ENCODE measurements at regions not wholly inside any gene's neighbourhood (a gene's known extent, or its start where the extent isn't known, plus 50 kb on each side); places are given as distances from the start of the nearest gene placed in this dataset.
"Not testable (repeated sequence)": the region's sequence is repeated elsewhere in the genome, so short reads cannot be mapped to it uniquely, and the experiment has no call there.

DNA sequence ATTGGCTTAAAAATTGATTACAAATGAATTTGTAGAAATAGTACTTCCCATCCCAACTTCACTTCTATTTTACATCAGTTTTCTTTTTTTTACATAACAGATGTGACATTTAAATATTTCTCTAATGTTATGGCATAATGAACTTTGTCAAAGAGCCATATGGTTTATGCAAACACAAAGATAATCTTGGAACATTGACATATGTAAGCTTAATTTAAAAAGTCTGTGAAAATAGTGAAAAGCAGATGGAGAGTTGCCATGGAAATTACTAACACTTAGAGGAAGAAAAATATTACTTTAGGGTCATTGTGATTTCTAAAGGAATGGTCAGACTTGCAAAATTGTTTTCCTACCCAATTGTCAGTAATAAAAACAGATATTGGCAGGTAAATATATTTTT, 232.4 kb downstream of the AEBP2 start:
- DNase-seq: no peak

- no peak for DNase-seq
These were observed 235.1 kb downstream of the AEBP2 start for GRCh38 chr12:19674437-19674836.

GRCh38 chr12:19675361-19675760, 236.1 kb downstream of the AEBP2 start:
- no peak for DNase-seq

DNA sequence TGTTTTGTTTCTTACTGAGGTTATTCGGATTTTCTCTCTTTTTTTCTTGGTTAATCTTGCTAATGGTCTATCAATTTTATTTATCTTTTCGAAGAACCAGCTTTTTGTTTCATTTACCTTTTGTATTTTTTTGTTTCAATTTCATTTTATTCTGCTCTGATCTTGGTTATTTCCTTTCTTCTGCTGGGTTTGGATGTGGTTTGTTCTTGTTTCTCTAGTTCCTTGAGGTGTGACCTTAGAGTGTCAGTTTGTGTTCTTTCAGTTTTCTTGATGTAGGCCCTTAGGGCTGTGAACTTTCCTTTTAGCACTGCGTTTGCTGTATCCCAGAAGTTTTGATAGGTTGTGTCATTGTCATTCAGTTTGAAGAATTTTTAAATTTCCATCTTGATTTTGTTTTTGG, 239.2 kb downstream of the AEBP2 start:
- not testable (repeated sequence) for DNase-seq

DNA sequence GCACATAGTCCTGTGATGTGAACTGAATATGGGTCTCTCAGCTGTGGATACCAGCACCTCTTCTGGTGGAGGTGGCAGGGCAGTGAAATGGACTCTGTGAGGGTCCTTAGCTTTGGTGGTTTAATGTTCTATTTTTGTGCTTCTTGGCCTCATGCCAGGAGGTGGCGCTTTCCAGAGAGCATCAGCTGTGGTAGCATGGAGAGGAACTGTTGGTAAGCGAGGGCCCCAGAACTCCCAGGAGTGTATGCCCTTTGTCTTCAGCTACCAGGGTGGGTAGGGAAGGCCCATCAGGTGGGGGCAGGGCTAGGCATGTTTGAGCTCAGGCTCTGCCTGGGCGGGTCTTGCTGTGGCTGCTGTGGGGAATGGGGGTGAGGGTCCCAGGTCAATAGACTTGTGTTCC, 241.7 kb downstream of the AEBP2 start:
- no peak for DNase-seq

DNA sequence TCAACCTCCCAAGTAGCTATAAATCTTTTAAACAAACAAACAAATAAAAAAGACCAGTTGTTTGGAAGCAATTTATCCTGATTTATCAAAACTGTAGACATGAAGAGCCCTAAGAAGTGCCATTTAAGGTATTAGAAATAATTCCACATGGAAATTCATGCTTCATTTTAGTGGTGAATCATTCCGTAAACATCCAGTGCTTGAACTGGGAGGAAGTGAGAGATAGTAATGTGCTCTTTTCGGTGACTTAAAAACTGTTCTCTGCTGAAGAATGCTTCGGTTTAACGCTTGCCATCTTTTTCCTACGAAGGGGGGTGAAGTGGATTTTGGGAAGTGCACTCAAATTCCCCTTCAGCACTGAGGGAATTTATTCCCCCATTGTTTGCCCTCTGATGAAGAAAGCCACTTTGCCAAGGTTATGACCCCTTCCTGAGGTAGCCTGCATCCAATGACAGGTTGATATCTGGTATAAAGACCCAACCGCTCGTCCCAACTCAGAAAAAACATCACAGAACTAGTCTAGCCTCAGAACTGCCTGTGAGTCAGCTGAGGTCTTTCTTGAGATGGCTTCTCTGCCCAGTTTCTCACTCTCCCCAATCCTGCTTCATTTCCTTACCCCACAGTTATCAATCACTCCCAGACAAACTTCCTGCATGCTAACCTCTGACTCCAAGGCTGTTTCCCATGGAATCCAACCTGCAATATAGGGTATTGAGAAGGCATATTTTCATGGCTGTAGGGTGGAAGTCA, 244.1 kb downstream of the AEBP2 start:
- DNase-seq: no peak

GRCh38 chr12:19687371-19687770, 248.1 kb downstream of the AEBP2 start:
- no peak for DNase-seq

DNA sequence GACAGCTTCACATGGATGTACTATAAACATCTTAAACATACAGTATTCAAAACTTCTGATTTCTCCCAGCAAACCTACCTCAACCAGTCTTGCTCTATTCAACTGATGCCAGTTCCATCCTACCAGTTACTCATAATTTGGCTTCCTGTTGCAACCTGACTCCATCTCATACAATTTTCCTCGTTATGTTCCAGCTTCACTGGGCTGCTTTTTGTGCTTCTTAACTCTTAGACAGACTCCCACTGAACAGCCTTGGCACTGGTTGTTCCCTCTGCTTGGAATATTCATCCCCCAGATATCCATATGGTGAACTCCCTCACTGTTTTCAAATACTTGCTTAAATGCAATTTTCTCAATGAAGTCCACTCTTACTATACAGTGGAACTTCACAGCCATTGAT, 249.2 kb downstream of the AEBP2 start:
- DNase-seq: no peak

DNA sequence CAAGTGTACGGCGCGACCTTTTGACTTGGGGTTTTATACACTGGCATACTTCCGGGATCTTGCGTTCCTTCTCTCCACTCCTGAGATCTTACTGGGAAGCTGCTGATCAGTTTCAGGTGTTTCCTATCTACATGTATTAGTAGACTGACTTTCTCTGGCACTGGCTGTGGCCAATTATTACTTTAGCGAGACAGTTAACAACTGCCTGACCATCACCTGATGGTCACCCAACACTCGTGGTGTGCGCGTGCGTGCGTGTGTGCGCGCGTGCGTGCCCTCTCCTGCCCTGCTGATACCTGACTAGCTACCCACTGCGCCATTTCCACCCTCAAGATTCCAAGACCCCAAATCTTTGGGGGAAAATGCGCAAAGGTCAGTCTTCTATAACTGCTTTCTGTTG, 249.9 kb downstream of the AEBP2 start:
- DNase-seq: no peak

DNA sequence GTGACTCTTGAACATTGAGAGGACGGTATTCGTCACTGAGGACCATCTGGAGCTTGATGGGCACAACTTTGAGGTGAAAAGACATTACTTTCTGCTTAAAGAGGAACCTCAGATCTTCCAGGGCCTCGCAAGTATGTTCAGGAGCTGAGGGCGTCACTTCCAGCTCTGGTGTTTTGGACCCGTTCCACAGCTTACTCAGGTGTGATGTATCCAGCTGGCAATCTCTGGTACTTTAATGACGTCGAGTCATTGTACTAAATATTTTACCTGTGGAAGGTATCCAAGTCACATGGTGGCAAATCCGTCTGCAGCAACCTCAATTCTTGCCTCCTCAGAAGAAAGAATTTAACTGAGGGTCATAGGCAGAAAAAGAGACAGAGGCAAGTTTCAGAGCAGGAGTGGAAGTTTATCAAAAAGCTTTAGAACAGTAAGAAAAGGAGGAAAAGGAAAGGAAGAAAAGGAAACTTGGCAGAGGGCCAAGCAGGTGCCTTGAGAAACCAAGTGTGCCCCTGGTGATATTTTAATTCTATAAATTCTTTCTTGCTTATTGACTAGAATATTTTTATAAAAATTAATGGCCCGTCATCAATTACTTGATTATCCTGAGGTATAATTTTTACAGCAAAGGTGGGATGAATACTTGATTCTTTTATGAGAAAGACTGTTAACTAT, 250.6 kb downstream of the AEBP2 start:
- DNase-seq: no peak

GRCh38 chr12:19692091-19692490, 252.8 kb downstream of the AEBP2 start:
- no peak for DNase-seq

DNA sequence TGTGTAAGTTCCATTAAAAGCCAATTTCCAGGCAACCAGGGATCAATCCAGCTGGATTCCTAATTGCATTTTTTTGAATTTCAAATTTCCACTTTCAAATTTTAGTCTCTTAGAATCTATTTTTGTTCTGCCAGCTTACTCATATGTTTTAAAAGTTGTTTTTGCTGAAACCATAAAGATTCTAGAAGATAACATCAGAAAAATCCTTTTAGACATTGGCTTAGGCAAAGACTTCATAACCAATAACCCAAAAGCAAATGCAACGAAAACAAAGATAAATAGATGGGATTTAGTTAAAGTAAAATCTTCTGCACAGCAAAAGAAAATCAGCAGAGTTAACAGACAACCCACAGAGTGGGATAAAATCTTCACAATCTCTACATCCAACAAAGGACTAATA, 253.3 kb downstream of the AEBP2 start:
- no peak for DNase-seq

GRCh38 chr12:19694627-19695026, 255.3 kb downstream of the AEBP2 start:
- DNase-seq: no peak

- DNase-seq: no peak
These were observed 256.2 kb downstream of the AEBP2 start for GRCh38 chr12:19695244-19696098.

DNA sequence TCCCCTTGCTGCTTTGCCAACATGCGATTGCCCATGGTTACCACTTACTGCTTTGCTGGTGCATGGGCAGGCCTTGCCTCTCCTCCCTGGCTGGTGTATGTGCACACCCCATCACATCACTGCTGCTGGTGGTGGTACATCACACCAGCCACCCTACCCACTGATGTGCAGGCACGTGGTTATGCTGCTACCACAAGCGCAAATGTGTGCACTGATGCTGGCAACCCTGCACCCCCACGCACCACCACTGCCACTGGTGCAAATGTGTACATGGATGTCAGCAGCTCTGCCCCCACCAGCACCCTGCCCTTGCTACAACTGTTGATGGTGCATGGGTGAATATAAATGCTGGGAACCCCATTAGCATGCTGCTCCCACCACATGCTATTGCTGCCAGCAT, 261.7 kb downstream of the AEBP2 start:
- DNase-seq: no peak

DNA sequence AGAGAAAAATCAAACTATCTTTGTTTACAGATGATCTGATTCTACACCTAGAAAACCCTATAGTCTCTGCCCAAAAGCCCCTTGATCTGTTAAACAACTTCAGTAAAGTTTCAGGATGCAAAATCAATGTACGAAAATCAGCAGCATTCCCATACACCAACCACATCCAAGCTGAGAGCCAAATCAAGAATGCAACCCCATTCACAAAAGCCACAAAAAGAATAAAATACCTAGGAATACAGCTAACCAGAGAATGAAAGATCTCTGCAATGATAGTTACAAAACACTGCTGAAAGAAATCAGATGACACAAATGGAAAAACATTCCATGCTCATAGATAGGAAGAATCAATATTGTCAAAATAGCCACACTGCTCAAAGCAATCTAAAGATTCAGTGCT, 265.7 kb downstream of the AEBP2 start:
- DNase-seq: no peak

GRCh38 chr12:19706936-19707335, 267.6 kb downstream of the AEBP2 start:
- DNase-seq: no peak

DNA sequence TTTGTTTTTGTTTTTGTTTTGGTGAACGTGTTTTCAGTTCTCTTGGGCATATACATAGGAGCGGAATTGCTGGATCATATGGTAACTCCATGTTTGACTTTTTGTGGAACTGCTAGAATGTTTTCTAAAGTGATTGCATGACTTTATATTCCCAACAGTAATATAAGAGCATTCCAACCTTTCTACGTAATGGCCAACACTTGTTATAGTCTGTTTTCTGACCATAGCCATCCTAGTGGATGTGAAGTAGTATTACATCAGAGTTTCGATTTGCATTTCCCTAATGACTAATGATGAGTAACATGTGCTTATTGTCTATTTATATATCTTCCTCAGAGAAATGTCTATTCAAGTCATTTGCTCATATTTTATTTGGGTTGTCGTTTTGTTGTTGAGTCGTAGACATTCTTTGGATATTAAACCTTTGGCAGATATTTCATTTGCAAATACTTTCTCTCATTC, 268.7 kb downstream of the AEBP2 start:
- DNase-seq: no peak

- DNase-seq: no peak
These were observed 270.6 kb downstream of the AEBP2 start for GRCh38 chr12:19709889-19710288.

DNA sequence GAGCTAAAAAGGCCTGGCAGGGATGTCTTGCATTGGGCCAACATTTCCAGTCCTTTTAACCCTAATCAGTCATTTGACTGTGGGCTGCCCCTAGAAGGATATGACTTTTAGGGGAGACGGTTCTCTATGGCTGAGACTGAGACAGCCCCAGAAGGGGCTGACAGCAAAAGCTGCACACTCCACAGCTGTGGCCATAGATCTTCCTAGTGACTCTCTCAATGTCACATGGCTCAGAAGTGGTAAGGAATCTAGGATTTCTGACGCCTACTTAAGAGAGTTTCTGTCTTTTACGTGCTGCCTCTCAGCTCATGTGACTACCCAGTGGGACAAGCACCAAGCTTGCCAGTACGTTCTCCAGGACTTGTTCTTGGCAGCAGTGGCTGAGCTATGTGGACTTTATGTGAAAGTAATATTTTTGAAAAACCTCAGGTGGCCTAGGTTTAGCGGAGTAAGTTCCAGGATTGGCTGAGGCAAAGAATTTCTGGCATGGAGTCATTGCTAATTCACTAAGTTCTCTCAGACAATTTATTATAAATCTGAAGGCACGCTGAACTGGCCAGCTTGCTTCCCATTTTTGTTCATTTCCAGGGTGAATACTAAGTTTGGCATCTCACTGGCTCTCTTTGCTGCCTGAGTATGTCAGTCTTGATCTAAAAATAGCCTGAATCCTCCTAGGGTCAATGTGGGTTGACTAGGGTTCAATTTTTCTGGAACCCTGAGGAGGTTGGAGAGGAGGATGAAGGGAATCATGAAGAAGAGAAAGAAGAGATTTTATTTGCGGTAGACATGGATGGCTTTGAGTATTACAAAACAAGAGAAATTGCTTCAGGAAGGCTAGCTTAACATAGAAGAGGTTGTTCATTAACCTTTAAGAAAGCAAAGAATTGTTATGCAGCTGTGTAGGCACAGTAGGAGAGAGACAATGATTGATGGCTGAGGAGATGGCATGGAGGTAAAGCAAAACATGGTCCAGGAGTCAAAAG, 271.8 kb downstream of the AEBP2 start:
- DNase-seq: no peak

DNA sequence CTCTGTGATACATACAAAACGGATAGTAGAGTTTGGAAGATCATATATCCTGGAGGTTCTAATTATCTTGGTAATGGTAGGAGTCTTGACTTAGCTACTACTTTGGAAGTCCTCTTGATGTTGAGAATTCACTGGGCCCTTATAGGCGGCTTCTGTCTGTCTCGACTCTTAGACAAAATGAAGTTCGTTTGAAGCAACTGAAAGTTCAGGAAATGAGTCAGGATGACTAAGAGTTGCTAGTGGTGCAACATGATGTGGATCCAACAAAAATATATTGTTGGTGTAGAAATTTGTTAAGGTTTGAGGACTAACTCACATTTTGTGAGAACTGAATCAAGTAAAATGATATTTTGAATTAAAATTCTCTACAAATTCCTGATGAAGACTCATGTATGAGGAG, 272.7 kb downstream of the AEBP2 start:
- DNase-seq: no peak

GRCh38 chr12:19718401-19718800, 279.1 kb downstream of the AEBP2 start:
- DNase-seq: no peak
